ENCODE measurements at regions not wholly inside any gene's neighbourhood (a gene's known extent, or its start where the extent isn't known, plus 50 kb on each side); places are given as distances from the start of the nearest gene placed in this dataset.
"Not testable (repeated sequence)": the region's sequence is repeated elsewhere in the genome, so short reads cannot be mapped to it uniquely, and the experiment has no call there.

DNA sequence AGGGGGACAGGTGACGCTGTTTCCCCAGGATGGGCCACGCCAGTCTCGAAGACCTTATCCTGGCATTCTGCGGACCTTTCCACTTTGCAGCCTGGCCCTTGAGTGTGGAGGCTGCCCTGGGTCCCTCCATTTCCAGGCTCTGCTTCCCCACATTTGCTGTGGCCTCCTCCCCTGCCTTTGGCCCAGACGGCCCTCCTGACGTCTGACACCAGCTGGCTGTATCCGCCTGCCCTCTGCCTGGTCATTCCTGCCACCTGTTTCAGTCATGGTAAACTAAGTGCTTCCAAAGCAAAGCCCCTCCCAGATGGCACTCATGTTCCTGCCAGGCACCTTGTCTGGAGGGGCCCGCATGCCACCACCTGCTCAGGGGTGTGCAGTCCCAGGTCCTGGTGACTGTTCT is 95.1 kb downstream of the ASB1 start:
- DNase-seq: no peak

DNA sequence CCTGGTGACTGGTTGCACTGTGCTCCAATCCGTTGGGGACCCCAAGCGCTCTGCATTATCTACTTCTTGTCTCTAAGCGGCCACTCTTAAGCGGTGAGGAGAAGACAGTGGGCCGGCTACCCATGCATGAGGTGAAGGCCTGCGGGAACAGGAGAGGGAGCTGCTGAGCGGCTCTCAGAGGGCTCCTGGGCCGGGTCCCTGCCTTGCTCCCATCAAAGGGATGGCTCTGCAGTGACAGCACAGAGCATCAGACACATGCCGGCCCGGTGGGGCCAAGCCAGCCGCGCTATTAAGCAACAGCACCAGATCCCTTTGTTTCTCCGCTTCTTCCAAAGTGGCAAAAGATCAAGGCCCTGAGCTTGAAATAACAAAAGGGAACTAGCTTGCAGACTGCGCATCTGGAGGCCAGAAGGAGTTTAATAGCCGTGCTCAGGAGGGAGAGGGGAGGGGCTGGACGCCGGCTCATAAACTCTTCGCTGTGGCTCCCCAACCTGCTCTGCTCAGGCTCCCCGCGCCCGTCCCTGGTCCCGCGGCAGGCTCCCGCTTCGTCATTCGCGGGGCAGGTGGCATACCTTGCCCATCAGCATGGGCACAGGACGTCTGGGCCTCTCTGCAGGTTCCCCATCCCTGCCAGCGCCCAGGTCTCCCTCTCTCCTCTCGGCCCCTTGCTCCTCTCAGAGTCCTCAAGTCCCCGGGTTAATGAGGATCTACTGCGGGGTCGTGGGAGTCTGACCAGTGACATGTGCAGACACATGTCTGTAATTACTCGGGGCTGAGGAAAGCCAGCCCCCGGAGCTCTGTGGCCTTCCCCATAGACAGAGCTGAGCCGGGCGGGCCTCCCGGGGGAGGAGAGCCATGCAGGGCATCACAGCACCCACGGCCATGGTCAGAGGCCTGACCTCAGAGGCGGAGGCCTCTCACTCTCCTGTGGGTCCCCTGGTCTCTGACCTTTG is 96.7 kb downstream of the ASB1 start:
- DNase-seq: peak; percentile 70

DNA sequence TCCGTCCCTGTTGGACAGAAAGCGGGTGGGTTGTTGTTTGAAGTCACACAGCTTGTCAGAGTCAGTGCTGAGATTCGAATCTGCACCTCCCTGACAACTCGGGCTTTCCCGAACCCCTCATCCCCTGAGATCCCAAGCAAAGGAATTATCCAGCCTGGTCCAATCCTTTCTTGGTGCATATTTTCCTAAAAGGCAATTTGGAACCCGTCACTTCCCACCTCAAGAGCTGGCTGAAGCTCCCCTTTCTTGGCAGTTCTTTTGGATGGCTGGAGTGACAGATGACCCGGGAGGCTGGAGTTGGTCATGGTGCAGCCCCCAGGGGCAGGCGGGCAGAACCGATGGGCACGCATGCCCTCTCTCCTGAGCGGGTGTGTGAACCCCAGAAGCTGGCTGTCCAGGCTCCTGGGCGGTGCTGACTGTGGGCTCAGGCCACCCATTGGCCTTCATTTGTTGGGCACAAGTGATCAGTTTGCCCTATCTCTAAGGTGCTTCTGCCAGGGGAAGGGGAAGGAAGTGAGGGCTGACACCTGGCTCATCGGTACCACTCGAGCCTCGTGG is 97.8 kb downstream of the ASB1 start:
- no peak for DNase-seq

DNA sequence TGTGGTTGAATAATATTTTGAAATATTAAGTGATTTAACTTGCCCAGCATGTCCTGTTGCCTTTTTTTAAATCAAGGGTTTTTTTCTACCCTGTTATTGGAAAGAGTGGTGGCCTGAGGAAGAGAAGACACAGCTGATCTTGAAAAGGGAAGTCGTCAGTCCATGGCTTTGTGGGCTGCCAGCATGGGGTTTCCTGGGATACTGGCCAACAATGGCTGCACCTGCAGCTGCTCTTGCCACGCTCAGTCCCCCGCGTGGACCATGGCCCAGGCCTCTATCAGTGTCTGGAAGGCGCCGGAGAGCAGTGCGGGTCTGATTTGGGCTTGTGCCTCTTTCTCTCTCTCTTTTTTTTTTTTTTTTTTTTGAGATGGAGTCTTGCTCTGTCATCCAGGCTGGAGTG is 99.3 kb downstream of the ASB1 start:
- no peak for DNase-seq

DNA sequence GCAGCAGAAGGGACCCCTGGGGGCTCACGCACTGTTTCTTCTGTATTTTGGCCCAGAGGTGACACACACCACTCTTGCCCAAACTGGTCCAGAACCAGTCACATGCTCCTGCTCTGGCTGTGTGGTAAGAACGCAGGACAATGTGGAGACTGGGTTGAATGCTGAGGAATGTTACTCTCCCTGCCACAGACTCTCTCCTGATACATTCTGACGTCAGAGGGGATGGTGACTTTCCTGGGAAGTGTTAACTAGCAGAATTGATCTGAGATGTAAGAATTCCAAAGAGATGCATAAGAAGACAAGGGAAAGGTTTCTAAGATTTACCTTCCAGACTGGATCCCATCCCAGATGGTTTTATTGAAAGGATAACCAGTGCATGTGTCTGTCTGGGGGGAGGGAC is 100.8 kb downstream of the ASB1 start:
- no peak for DNase-seq

DNA sequence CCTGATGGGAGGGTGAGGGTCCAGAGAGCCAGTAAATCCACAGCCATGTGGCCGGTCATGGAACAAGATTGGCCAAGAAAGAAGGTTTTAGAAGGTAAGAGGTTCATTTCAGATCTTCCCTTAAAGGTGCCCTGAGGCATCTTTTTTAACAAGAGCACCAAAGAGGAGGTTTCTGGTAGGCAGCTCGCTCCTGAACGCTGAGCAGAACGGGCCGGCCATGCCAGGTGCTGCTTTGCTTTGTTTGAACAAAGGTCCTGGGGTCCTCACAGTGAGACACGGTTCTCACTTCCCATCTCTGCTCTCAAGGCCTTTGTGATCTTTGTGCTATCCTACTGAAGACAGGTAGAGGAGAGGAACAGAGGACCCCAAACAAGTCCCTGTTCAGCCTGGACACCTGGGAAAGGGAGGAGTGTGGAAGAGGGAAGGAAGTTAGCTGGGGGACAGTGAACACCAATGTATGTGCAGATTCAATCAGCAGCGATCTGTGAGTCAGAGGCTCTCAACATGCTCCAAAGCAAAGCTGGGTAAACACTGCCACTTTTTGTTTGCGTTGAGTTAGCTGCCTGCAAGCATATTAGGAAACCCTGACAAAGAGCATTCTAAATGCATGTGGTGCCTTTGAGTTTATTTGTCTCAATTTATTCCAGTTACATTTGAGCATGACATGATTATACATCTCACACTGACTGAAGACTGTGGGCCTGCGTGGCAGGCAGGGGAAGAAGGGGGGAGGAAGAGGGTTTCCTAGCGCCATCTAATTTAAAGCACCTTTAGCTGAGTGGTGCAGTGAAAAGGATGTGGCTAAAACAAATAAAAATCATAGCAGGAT is 102.4 kb downstream of the ASB1 start:
- no peak for DNase-seq

DNA sequence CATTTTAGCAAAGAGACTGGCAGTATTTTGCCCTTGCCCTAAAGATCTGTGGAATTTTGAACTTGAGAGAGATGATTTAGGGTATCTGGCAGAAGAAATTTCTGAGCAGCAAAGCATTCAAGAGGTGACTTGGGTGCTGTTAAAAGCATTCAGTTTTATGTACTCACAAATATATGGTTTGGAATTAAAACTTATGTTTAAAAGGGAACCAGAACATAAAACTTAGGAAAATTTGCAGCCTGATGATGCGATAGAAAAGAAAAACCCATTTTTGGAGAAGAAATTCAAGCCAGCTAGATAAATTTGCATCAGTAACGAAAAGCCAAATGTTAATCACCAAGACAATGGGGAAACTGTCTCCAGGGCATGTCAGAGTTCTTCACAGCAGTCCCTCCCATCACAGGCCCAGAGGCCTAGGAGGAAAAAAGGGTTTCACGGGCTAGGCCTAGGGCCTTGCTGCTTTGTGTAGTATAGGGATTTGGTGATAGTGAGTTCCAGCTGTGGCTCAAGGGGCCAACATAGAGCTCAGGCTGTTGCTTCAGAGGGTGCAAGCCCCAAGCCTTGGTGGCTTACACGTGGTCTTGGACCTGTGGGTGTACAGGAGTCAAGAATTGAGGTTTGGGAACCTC is 104.4 kb downstream of the ASB1 start:
- DNase-seq: not testable (repeated sequence)

DNA sequence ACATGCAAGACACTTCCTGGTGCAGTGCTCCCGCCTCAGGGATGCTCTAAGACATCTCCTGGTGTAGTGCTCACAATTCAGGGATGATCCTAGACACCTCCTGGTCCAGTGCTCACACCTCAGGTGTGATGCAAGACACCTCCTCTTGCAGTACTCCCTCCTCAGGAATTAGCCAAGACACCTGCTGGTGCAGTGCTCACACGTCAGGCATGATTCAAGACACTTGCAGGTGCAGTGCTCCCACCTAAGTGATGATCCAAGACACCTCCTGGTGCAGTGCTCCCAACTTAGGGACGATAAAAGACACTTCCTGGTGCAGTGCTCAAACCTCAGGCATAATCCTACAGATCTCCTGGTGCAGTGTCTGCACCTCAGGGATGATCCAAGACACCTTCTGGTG is 117.0 kb downstream of the ASB1 start:
- not testable (repeated sequence) for DNase-seq

DNA sequence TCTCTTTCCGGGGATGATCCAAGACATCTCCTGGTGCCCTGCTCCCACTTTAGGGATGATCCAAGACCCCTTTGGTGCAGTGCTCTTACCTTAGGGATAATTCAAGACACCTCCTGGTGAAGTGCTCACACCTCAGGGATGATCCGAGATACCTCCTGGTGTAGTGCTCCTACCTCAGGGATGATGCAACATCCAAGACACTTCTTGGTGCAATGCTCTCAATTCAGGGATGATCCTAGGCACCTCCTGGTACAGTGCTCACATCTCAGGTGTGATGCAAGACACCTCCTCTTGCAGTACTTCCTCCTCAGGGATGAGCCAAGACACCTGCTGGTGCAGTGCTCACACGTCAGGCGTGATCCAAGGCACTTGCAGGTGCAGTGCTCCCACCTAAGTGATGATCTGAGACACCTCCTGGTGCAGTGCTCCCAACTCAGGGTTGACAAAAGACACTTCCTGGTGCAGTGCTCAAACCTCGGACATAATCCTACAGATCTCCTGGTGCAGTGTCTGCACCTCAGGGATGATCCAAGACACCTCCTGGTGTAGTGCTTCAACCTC is 122.3 kb downstream of the ASB1 start:
- DNase-seq: no peak

DNA sequence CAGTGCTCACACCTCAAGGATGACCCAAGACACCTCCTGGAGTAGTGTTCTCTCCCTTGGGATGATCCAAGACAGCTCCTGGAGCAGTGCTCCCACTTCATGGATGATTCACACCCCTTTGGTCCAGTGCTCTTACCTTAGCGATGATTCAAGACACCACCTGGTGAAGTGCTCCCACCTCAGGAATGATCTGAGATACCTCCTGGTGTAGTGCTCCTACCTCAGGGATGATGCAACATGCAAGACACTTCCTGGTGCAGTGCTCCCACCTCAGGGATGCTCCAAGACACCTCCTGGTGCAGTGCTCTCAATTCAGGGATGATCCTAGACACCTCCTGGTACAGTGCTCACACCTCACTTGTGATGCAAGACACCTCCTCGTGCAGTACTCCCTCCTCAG is 123.1 kb downstream of the ASB1 start:
- no peak for DNase-seq

DNA sequence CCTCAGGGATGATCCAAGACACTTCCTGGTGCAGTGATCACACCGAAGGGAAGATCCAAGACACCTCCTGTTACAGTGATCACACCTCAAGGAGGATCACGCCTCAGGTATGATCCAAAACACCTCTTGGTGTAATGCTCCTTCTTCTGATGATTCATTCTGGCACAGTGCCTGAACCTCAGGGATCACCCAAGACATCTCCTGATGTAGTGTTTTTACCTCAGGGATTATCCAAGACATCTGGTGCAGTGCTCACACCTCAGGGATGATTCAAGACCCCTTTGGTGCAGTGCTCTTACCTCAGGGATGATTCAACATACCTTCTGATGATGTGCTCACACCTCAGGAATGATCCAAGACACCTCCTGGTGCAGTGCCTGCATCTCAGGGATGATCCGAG is 124.4 kb downstream of the ASB1 start:
- no peak for DNase-seq

DNA sequence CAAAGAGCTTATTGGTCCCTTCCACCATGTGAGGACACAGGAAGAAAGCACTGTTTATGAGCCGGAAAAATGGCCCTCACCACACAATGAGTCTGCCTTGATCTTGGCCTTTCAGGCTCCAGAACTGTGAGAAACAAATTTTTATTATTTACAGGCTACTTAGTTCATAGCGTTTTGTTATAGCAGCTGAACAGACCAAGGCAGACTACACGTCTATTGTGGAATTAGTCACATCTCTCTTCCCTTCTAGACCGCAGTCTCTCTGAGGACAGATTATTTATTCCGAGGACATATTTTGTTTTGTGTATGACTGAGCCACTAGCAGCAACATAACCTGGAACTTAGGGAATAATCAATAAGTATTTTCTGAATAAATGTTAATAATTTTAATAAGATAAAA is 125.5 kb downstream of the ASB1 start:
- DNase-seq: no peak

DNA sequence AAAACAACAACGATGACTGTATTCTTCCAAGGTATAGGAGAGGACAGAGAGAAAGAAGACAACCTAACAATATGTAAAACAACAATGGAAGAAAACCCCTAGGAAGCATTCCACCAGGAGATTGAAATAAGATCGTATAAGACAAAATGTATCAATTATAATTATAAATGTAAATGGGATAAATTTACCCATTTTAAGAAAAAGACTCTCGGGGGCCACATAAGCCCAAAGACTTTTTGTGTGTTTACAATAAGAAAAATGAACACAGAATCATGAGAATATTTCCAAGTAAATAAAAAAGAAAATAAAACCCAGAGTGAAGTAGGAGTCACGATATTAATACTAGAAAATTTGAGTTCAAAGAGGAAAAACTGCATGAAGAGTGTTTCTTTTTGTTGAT is 126.4 kb downstream of the ASB1 start:
- DNase-seq: no peak

DNA sequence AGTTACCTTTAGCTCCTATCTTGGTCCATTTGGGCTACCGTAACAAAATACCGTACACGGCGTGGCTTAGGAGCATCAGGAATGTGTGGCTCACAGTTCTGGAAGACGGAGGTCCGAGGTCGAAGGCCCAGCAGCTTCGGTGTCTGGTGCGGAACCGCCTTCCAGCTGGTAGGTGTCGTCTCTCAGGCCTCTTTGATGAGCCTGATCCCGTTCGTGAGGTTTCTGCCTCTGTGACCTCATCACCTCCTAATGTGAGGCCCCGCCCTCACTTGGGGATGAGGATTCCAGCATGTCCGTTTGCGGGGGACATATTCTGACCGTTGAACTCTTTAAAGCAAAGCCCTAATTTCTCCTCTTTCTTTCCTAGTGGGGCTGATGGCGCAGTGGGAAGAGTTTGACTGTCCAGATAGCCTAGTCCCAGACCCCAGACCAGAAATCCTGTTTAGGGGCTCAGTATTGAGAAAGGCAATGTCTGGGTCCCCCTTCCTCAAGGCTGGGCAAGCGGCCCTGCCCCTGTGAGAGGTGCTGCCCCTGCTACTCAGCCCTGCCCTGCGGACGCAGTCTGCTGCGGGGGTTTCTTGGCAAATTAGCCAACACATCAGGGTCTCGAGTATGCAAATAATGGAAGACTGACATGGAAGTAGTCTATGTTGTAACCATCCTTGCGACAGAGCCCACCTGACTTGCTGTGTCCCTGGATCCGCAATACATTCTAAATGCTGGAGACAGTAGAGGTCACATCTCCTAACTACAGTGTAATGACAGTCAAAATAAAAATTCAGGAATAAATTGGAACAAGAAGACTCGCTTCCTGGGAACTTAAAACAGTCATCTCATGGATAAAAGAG is 128.0 kb downstream of the ASB1 start:
- DNase-seq: no peak

DNA sequence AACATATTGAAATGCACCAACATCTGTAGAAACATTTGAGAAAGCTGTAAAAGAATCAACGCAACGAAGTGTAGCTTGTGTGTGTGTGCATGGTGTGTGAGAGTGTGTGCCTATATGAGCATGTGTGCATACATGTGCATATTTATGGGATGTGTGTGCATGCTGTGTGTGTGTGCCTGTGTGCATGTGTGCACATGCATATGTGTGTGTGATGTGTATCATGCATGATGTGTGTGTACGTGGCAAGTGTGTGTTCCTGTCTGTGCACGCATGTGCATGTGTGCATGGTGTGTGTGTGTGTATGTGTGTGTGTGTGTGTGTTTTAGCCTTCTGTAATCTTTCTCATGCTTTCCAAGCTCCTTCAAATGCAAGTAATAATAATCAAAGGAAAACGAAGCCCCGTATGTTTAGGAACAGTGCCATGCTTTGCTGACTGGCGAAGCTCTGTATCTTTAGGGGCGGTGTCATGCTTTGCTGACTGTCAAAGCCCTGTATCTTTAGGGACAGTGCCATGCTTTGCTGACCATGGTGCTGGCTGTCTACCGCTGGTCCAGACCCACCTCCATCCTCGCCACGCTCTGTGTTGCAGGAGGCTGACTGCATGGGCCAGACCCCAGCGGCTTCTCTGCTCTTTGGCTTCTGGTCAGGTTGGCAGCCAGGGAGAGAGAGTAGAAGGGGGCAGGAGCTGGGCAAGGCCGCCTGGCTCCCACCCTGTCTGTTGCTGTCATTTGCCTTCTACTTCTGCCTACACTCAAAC is 129.2 kb downstream of the ASB1 start:
- no peak for DNase-seq

DNA sequence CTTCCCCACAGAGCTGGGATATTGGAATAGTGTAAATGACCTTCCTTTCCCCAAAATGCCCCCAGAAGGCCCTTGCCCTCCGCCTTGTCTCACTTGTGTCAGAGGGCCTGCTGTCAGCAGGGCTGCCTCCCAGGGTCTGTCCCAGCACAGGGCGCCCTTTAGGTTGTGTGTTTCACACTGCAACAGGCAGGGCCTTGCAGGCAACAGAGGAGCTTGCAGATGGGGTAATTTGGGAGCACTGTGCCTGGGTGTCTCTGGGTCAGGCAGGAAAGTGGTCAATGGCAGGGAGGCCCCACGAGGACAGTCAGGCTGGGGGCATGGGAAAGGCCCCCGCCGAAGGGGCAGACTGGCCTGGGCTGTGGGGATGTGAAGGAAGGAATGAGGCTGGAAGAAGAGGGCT is 130.7 kb downstream of the ASB1 start:
- DNase-seq: no peak

DNA sequence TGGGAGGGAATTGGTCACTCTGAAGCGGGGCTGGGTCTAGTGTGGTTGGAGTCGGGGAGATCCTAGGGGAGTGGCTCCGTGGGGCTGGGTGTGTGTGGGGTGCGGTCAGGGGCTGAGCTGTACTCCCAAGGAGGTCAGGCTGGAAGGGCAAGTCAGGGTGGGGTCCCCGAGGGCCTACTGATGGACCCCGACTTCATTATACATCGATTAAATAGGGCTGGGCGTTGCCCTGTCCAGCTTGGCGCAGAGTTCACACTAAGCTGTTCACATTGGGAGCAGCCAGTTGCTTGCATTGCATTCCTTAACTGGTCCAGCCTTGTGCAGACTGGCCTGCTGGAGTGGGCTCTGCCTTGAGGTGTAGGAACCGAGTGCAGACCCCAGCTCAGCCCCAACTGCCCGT is 131.2 kb downstream of the ASB1 start:
- no peak for DNase-seq

DNA sequence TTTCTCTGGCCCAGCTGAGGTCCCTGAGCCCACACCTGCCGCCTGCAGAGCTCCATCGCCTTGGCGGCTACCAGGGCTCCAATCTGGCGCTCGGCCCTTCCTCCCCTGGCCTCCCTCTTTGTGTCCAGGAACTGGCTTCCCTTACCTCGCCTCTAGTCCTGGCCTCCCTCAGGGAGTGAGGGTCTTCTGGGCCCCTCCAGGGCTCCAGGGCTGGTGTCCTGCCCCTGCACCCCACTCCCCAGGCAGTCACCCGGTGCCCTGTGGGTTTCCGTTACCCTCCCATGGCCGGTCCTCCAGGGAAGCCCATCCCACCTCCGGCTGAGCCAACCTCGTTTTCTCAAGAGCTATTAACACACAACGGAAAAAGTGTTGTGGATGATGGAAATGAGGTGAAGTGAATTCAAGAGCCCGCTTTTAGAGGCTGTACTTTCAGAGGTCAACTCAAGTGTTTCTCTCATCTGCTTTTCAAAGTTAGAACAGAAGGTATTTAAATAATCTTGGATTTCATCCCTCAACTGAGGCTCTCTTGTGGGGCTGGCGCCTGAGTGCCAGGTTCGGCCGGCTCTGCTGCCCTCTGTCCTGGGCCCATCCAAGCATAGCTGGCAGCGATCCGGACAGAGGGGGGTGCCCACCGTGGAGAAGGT is 131.9 kb downstream of the ASB1 start:
- no peak for DNase-seq

DNA sequence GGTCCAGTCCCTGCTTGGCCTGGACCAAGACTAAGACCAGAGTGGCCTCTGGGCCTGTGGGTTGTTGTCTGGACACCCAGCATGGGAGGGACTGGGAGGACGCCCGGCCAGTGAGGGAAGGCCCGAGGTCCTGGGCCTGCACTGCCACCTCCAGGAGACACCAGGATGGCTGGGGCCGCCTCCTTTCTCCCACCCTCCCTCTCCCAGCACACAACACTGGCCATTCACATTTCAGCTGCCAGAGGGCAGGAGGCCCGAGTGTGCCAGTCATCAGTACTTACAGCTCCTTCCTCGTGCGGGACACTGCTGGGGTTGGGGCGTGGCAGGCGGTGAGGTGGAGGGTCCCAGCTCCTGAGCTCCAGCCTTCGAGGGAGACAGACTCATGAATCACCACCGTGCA is 133.5 kb downstream of the ASB1 start:
- DNase-seq: no peak

DNA sequence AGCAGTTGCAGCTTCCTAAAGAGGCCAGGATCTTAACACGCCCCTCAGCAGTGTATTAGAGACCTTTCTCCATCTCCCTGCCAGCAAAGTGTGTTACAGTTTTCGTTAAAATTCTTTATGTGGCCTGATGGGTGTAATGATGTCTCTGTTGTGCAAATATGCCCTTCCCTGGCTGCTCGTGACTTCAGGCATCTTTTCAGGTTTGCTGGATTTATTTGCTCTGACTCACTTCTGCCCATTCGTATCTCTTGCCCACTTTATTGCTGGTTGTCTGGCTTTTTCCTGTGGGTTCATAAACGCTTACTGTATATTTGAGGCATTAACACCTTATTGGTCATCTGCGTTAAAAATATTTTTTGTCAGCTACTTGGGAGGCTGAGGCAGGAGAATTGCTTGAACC is 134.5 kb downstream of the ASB1 start:
- DNase-seq: no peak

DNA sequence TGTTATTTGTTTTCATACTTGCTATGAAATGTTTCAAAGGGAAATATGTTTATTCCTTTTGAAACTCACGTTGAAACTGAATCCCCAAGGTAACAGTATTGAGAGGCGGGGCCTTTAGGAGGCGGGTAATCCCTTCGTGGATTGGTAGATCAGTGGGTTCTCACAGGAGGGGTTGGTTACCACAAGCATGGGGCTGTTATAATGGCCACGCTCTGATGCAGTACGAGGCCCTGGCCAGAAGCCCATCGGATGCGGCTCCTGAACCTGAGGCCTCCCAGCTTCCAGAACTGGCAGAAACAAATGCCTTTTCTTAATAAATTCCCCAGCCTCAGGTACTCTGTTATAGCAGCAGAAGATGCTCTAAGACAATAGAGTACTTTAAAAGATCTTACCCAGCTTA is 135.7 kb downstream of the ASB1 start:
- DNase-seq: no peak
